CD4-positive, CD25-positive, alpha-beta regulatory T cell (primary cell): ENCODE measurements at regions not wholly inside any gene's neighbourhood (a gene's known extent, or its start where the extent isn't known, plus 50 kb on each side); places are given as distances from the start of the nearest gene placed in this dataset.

ENCODE experiments used
- ATAC-seq, 2 donors: fragments of 150-1000 bp; cut with Tn5 transposase; one replicate each; pipeline ENCODE4 v1.10.0; 2021; ENCODE audit warnings: low read depth in 2 of 2, moderate number of reproducible peaks in 2 of 2, moderate library complexity in 1 of 2
- DNase-seq, 3 donors: peaks; one replicate each; pipeline versions ENCODE4 v3.0.0 to v3.0.0-alpha.2; 2012 to 2022; ENCODE audit warnings: mixed read lengths in 1 of 3
- H3K27ac ChIP-seq: one replicate; pipeline ENCODE4 v1.7.0; 2013; ENCODE audit warnings: mild to moderate bottlenecking, low read length; ENCODE audit not compliant: insufficient read depth, poor library complexity, severe bottlenecking
- H3K27me3 ChIP-seq: one replicate; pipeline ENCODE4 v1.7.0; 2013; ENCODE audit warnings: low read length; ENCODE audit not compliant: control insufficient read depth, insufficient read depth
- H3K36me3 ChIP-seq: one replicate; pipeline ENCODE4 v1.7.0; 2013; ENCODE audit warnings: mild to moderate bottlenecking, low read length, moderate library complexity; ENCODE audit not compliant: control insufficient read depth, insufficient read depth
- H3K4me1 ChIP-seq: 2 replicates; pipeline ENCODE4 v1.7.0; 2013; ENCODE audit warnings: mild to moderate bottlenecking, low read length; ENCODE audit not compliant: insufficient read depth, control insufficient read depth, poor library complexity, severe bottlenecking
- H3K4me3 ChIP-seq: one replicate; pipeline ENCODE4 v1.7.0; 2013; ENCODE audit warnings: low read depth, mild to moderate bottlenecking, low read length, moderate library complexity
- H3K9me3 ChIP-seq, 2 experiments: 1 replicate in 1 of 2; 2 replicates in 1 of 2; pipeline ENCODE4 v1.7.0; 2013; ENCODE audit warnings: low read length in 2 of 2, mild to moderate bottlenecking in 1 of 2, moderate library complexity in 1 of 2; ENCODE audit not compliant: control insufficient read depth in 2 of 2
- H3K27ac Mint-ChIP-seq, 3 donors: one replicate each; pipeline ENCODE4 v1.8.0; 2020 to 2022; ENCODE audit warnings: mild to moderate bottlenecking in 3 of 3, mixed read lengths in 3 of 3, moderate library complexity in 2 of 3
- H3K27me3 Mint-ChIP-seq: one replicate; pipeline ENCODE4 v1.8.0; 2022; ENCODE audit warnings: mild to moderate bottlenecking, mixed read lengths
- H3K36me3 Mint-ChIP-seq: one replicate; pipeline ENCODE4 v1.8.0; 2020; ENCODE audit warnings: mixed read lengths
- H3K4me1 Mint-ChIP-seq, 4 donors: one replicate each; pipeline ENCODE4 v1.8.0; 2020 to 2022; ENCODE audit warnings: mixed read lengths in 4 of 4, mild to moderate bottlenecking in 1 of 4
- H3K4me3 Mint-ChIP-seq, 4 donors: one replicate each; pipeline ENCODE4 v1.8.0; 2020 to 2022; ENCODE audit warnings: mild to moderate bottlenecking in 4 of 4, mixed read lengths in 4 of 4, moderate library complexity in 3 of 4
- H3K9me3 Mint-ChIP-seq, 7 donors: one replicate each; pipeline ENCODE4 v1.8.0; 2020 to 2022; ENCODE audit warnings: mixed read lengths in 7 of 7, mild to moderate bottlenecking in 3 of 7, moderate library complexity in 2 of 7

DNA sequence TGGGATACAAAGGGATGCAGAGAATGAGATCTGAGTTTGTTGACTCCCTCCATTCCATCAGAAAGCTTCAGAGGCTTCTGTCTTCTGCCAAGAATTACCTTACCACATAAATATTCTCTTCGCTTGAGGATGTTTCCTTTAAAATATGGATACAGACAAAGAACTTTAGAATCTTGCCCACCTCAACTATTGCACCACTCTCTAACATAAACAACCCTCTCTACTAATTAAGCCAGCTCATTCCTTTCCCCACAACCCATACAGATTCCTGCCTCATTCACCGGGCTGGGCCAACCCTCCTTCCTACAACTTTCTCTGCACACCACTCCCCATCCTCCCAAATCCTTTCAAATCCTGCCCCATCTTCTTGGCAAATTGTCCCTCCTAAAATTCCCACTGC lies 315.8 kb downstream of the RAB28 start:
- ATAC-seq (no peak), DNase-seq (no peak)
- no peak overlapping the region for H3K27ac Mint-ChIP-seq
- no peaks in the 10 kb centered on the region for H3K36me3 Mint-ChIP-seq
- H3K4me1 Mint-ChIP-seq: no peaks in the 10 kb centered on the region
- H3K4me3 Mint-ChIP-seq: no peak overlapping the region
- Histone ChIP-seq H3K9me3 (no peaks in the 10 kb centered on the region), H3K27me3 (no peaks in the 10 kb centered on the region), H3K27ac (no peak overlapping the region), H3K4me1 (no peaks in the 10 kb centered on the region), H3K36me3 (no peaks in the 10 kb centered on the region), H3K4me3 (no peak overlapping the region)
- H3K27me3 Mint-ChIP-seq: no peaks in the 10 kb centered on the region
- peaks cover 0 to 1% (median 0%) of the 10 kb centered on the region in 7 donors for H3K9me3 Mint-ChIP-seq

GRCh38 chr4:13166214-13166613 lies 317.9 kb downstream of the RAB28 start:
- Histone ChIP-seq H3K4me3 (no peak overlapping the region), H3K36me3 (no peaks in the 10 kb centered on the region), H3K27me3 (no peaks in the 10 kb centered on the region), H3K9me3 (no peaks in the 10 kb centered on the region), H3K27ac (no peak overlapping the region), H3K4me1 (no peaks in the 10 kb centered on the region)
- no peaks in the 10 kb centered on the region for H3K36me3 Mint-ChIP-seq
- DNase-seq: no peak
- no peak for ATAC-seq
- H3K27me3 Mint-ChIP-seq: no peaks in the 10 kb centered on the region
- H3K9me3 Mint-ChIP-seq: peaks cover 0 to 1% (median 0%) of the 10 kb centered on the region in 7 donors
- no peak overlapping the region for H3K4me3 Mint-ChIP-seq
- no peak overlapping the region for H3K27ac Mint-ChIP-seq
- H3K4me1 Mint-ChIP-seq: no peaks in the 10 kb centered on the region

GRCh38 chr4:13164783-13165331 lies 319.3 kb downstream of the RAB28 start:
- H3K4me3 ChIP-seq: no peak overlapping the region
- H3K36me3 Mint-ChIP-seq: no peaks in the 10 kb centered on the region
- no peak for DNase-seq
- peaks cover 0 to 1% (median 0%) of the 10 kb centered on the region in 7 donors for H3K9me3 Mint-ChIP-seq
- no peaks in the 10 kb centered on the region for H3K27me3 Mint-ChIP-seq
- H3K4me1 Mint-ChIP-seq: peaks cover 0 to 3% (median 0%) of the 10 kb centered on the region in 4 donors
- H3K9me3 ChIP-seq: no peaks in the 10 kb centered on the region
- no peaks in the 10 kb centered on the region for H3K4me1 ChIP-seq
- ATAC-seq: no peak
- no peaks in the 10 kb centered on the region for H3K36me3 ChIP-seq
- H3K27ac ChIP-seq: no peak overlapping the region
- H3K27ac Mint-ChIP-seq: no peak overlapping the region
- H3K4me3 Mint-ChIP-seq: no peak overlapping the region
- H3K27me3 ChIP-seq: no peaks in the 10 kb centered on the region

- Histone ChIP-seq H3K27ac (no peak overlapping the region), H3K27me3 (no peaks in the 10 kb centered on the region), H3K4me1 (no peaks in the 10 kb centered on the region), H3K4me3 (no peak overlapping the region), H3K9me3 (no peaks in the 10 kb centered on the region), H3K36me3 (no peaks in the 10 kb centered on the region)
- Mint-ChIP-seq H3K27ac (no peak overlapping the region), H3K9me3 (peaks cover 0 to 2% (median 0%) of the 10 kb centered on the region in 7 donors), H3K4me1 (peaks cover 0 to 6% (median 0%) of the 10 kb centered on the region in 4 donors), H3K27me3 (no peaks in the 10 kb centered on the region), H3K36me3 (no peaks in the 10 kb centered on the region), H3K4me3 (no peak overlapping the region)
- ATAC-seq: no peak
- no peak for DNase-seq
Observed at GRCh38 chr4:13162886-13163285, 321.3 kb downstream of the RAB28 start.

- peaks cover 0 to 3% (median 0%) of the 10 kb centered on the region in 7 donors for H3K9me3 Mint-ChIP-seq
- no peak overlapping the region for H3K4me3 ChIP-seq
- H3K27ac Mint-ChIP-seq: no peak overlapping the region
Observed at GRCh38 chr4:13160920-13161319, 323.2 kb downstream of the RAB28 start.

GRCh38 chr4:13159041-13159620 lies 325.0 kb downstream of the RAB28 start:
- ATAC-seq: no peak
- Mint-ChIP-seq H3K27me3 (no peaks in the 10 kb centered on the region), H3K36me3 (no peaks in the 10 kb centered on the region), H3K27ac (no peak overlapping the region), H3K9me3 (peaks cover 0 to 3% (median 0%) of the 10 kb centered on the region in 7 donors), H3K4me1 (peaks cover 0 to 6% (median 0%) of the 10 kb centered on the region in 4 donors), H3K4me3 (no peak overlapping the region)
- H3K4me3 ChIP-seq: no peak overlapping the region
- no peaks in the 10 kb centered on the region for H3K9me3 ChIP-seq
- no peaks in the 10 kb centered on the region for H3K36me3 ChIP-seq
- no peak overlapping the region for H3K27ac ChIP-seq
- no peaks in the 10 kb centered on the region for H3K4me1 ChIP-seq
- H3K27me3 ChIP-seq: no peaks in the 10 kb centered on the region
- no peak for DNase-seq

More at GRCh38 chr4:13160920-13161319, 323.2 kb downstream of the RAB28 start:
- Mint-ChIP-seq H3K27me3 (no peaks in the 10 kb centered on the region), H3K36me3 (no peaks in the 10 kb centered on the region), H3K4me3 (no peak overlapping the region), H3K4me1 (peaks cover 0 to 6% (median 0%) of the 10 kb centered on the region in 4 donors)
- H3K27ac ChIP-seq: no peak overlapping the region
- DNase-seq: no peak
- no peaks in the 10 kb centered on the region for H3K36me3 ChIP-seq
- no peaks in the 10 kb centered on the region for H3K4me1 ChIP-seq
- ATAC-seq: no peak
- H3K27me3 ChIP-seq: no peaks in the 10 kb centered on the region
- no peaks in the 10 kb centered on the region for H3K9me3 ChIP-seq

- H3K9me3 Mint-ChIP-seq: peaks cover 0 to 1% (median 0%) of the 10 kb centered on the region in 7 donors
- no peaks in the 10 kb centered on the region for H3K36me3 ChIP-seq
- ATAC-seq (no peak), DNase-seq (no peak)
- no peak overlapping the region for H3K4me3 ChIP-seq
- H3K4me3 Mint-ChIP-seq: no peak overlapping the region
- no peak overlapping the region for H3K27ac Mint-ChIP-seq
- H3K4me1 ChIP-seq: no peaks in the 10 kb centered on the region
- H3K27ac ChIP-seq: no peak overlapping the region
- no peaks in the 10 kb centered on the region for H3K9me3 ChIP-seq
- no peaks in the 10 kb centered on the region for H3K27me3 Mint-ChIP-seq
- H3K4me1 Mint-ChIP-seq: no peaks in the 10 kb centered on the region
- no peaks in the 10 kb centered on the region for H3K27me3 ChIP-seq
- H3K36me3 Mint-ChIP-seq: no peaks in the 10 kb centered on the region
Observed at GRCh38 chr4:13151194-13151593, 332.9 kb downstream of the RAB28 start.
